Activated CD4-positive, alpha-beta T cell treated with anti-CD3 and anti-CD28 coated beads for 36 hours (primary cell): ENCODE measurements at regions not wholly inside any gene's neighbourhood (a gene's known extent, or its start where the extent isn't known, plus 50 kb on each side); places are given as distances from the start of the nearest gene placed in this dataset.
"Not testable (repeated sequence)": the region's sequence is repeated elsewhere in the genome, so short reads cannot be mapped to it uniquely, and the experiment has no call there.

Experiments
- ATAC-seq: fragments of 200-7000 bp; cut with Tn5 transposase; one replicate; pipeline ENCODE4 v1.10.0; 2021; ENCODE audit warnings: mild to moderate bottlenecking, moderate library complexity
- CTCF ChIA-PET: fragments of 350-600 bp; sonication (Branson Sonifier 250); formaldehyde crosslinking; loops from one replicate; lab custom pipeline; 2021; ENCODE audit warnings: antibody characterized with exemption; lab: Charles Lee
- POLR2A ChIA-PET: fragments of 350-600 bp; sonication (Branson Sonifier 250); formaldehyde crosslinking; loops from one replicate; lab custom pipeline; 2021; ENCODE audit warnings: antibody characterized with exemption, inconsistent platforms; lab: Charles Lee
- DNase-seq: peaks from one replicate; pipeline ENCODE4 v3.0.0-alpha.2; 2020
- H3K27ac Mint-ChIP-seq: one replicate; pipeline ENCODE4 v1.8.0; 2021; ENCODE audit warnings: mixed read lengths
- H3K27me3 Mint-ChIP-seq: one replicate; pipeline ENCODE4 v1.8.0; 2021; ENCODE audit warnings: mixed read lengths
- H3K36me3 Mint-ChIP-seq: one replicate; pipeline ENCODE4 v1.8.0; 2021; ENCODE audit warnings: low read depth, mixed read lengths
- H3K4me1 Mint-ChIP-seq: one replicate; pipeline ENCODE4 v1.8.0; 2021; ENCODE audit warnings: mixed read lengths
- H3K4me3 Mint-ChIP-seq: one replicate; pipeline ENCODE4 v1.8.0; 2021; ENCODE audit warnings: mild to moderate bottlenecking, moderate library complexity, mixed read lengths
- H3K9me3 Mint-ChIP-seq: one replicate; pipeline ENCODE4 v1.8.0; 2021; ENCODE audit warnings: low read depth, mixed read lengths
- intact Hi-C, 2 experiments: fragments of 100-400 bp; cut with DNase I in 1 of 2; cut with micrococcal nuclease in 1 of 2; formaldehyde crosslinking; loops; one replicate each; pipeline versions ENCODE4 v1.14.2 to v1.15.1; 2022 to 2024; cut with DNase I, micrococcal nuclease

- POLR2A ChIA-PET = interaction anchor here (0.6 to 0.7 kb wide), 2 partner anchors 22 to 59 kb away, joined by 3 to 4 read pairs; no protein-coding TSS in a partner anchor
These were observed 79.3 kb upstream of the SORL1 start for GRCh38 chr11:121372671-121373429.

DNA sequence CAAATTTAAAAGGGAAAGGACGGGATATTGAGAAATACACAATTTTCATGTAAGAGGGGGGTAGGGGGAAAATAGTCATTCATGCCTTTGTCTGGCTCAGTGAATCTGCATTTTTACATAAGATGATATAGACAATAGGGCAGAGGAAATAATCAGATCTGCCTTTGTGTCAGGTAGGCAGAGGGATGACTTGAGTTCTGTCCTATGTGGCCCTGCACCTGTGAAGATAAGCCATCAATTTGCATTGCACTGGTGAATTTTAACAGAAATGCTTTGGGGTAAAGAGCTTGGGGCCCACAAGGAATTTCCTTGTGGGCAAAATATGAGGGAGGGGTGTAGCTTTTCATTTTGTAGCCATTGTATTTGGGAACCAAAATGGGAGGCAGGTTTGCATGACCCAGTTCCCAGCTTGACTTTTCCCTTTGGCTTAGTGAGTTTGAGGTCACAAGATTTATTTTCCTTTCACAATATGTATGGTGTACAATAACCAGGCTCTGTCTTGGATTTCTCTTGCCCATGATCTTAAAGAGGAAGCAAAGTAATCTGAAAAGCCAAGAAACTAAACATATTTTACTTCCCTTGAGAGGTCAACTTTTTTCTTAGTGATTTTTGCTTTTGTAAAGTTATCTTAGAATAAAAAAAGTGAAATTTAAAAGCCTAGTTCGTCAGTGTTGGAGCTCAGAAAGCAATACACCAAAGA is 77.7 kb upstream of the SORL1 start:
- POLR2A ChIA-PET = no interaction called here

More at GRCh38 chr11:121372671-121373429, 79.3 kb upstream of the SORL1 start:
- peak; percentile 63 for ATAC-seq
- intact Hi-C loops = no loop called here
- H3K27ac Mint-ChIP-seq = no peak overlapping the region
- CTCF ChIA-PET = interaction anchor here (0.7 to 0.8 kb wide), 2 partner anchors 21 to 36 kb away, joined by 3 read pairs; no protein-coding TSS in a partner anchor
- no peak overlapping the region for H3K4me3 Mint-ChIP-seq
- no peak for DNase-seq
- H3K27me3 Mint-ChIP-seq = no peaks in the 10 kb centered on the region
- no peaks in the 10 kb centered on the region for H3K36me3 Mint-ChIP-seq
- peaks cover 1% of the 10 kb centered on the region for H3K9me3 Mint-ChIP-seq
- peaks cover 67% of the 10 kb centered on the region for H3K4me1 Mint-ChIP-seq

DNA sequence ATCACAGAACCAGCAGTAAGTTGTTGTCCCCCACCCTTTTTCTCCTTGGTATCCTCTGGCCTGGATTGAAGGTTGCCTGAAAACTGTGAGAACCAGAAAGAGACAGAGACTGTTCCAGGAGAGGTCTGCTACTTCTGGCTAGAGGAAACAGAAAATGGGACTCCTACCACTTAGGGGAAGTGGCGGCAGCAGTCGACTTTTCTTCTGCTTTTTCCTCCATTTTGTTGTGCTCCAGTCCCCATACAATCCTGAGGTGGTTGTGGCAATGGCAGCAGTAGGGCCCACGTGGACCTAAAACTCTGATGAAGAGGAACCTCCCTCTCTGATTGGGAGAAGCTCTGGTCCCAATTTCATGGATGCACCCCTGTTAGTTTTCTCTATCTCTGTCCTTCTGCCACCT is 76.0 kb upstream of the SORL1 start:
- ATAC-seq (no peak), DNase-seq (no peak)
- Mint-ChIP-seq H3K27ac (no peak overlapping the region), H3K4me1 (peaks cover 66% of the 10 kb centered on the region), H3K27me3 (no peaks in the 10 kb centered on the region), H3K4me3 (no peak overlapping the region), H3K36me3 (no peaks in the 10 kb centered on the region), H3K9me3 (no peaks in the 10 kb centered on the region)
- ChIA-PET CTCF (no interaction called here), POLR2A (no interaction called here)
- intact Hi-C loops = loop anchor here in 1 of 2 experiments (5.0 kb wide), 1 partner anchor 44 kb away; no protein-coding TSS in a partner anchor

More for the DNA sequence above, 77.7 kb upstream of the SORL1 start:
- no peak overlapping the region for H3K27ac Mint-ChIP-seq
- no peak for DNase-seq
- no peak for ATAC-seq
- CTCF ChIA-PET = interaction anchor here (0.6 to 1.1 kb wide), 3 partner anchors 24 to 75 kb away, joined by 3 to 4 read pairs (median 3); no protein-coding TSS in a partner anchor
- H3K4me3 Mint-ChIP-seq = no peak overlapping the region
- H3K36me3 Mint-ChIP-seq = no peaks in the 10 kb centered on the region
- H3K4me1 Mint-ChIP-seq = peaks cover 68% of the 10 kb centered on the region
- H3K9me3 Mint-ChIP-seq = peaks cover 1% of the 10 kb centered on the region
- intact Hi-C loops = no loop called here
- no peaks in the 10 kb centered on the region for H3K27me3 Mint-ChIP-seq

DNA sequence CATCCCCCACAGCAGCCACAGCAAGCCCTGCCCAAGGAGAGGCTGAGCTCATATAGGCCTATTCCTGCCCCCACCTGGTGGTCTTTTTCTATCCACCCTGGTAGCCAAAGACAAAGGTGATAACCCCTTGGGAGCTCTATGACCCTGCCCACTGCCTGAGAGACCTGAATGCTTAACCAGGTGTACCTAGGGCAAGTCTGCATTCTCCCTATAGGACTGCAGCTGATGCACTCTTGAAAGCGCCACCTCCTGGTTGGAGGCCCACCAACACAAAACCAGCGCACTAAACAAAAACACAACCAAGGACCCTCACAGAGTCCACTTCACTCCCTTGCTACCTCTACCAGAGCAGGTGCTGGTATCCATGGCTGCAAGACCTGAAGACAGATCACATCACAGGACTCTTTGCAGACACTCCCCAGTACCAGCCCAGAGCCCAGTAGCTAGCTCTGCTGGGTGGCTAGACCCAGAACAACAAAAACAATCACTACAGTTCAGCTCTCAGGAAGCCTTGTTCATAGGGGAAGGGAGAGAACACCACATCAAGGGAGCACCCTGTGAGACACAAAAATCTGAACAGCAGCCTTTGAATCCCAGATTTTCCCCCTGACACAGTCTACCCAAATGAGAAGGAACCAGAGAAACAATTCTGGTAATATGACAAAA is 72.8 kb upstream of the SORL1 start:
- DNase-seq = peak; percentile 39
- not testable (repeated sequence) for H3K4me3 Mint-ChIP-seq, H3K27me3 Mint-ChIP-seq, H3K36me3 Mint-ChIP-seq, ATAC-seq, H3K9me3 Mint-ChIP-seq
- Mint-ChIP-seq H3K27ac (peak overlapping the region; percentile 11), H3K4me1 (peaks cover 42% of the 10 kb centered on the region)
- ChIA-PET POLR2A (interaction anchor here (0.6 kb wide), 1 partner anchor 160 kb away, joined by 3 read pairs; no protein-coding TSS in a partner anchor), CTCF (interaction anchor here (0.8 to 1.6 kb wide), 5 partner anchors 9 to 50 kb away, joined by 3 to 6 read pairs (median 3); no protein-coding TSS in a partner anchor)
- intact Hi-C loops = loop anchor here in 1 of 2 experiments (5.0 kb wide), 1 partner anchor 47 kb away; no protein-coding TSS in a partner anchor

GRCh38 chr11:121383716-121384115 is 68.4 kb upstream of the SORL1 start:
- DNase-seq = no peak
- intact Hi-C loops = no loop called here
- H3K9me3 Mint-ChIP-seq = no peaks in the 10 kb centered on the region
- peaks cover 16% of the 10 kb centered on the region for H3K4me1 Mint-ChIP-seq
- CTCF ChIA-PET = interaction anchor here (0.9 to 2.7 kb wide), 3 partner anchors 12 to 81 kb away, joined by 3 to 11 read pairs (median 4); no protein-coding TSS in a partner anchor
- no peaks in the 10 kb centered on the region for H3K27me3 Mint-ChIP-seq
- no peaks in the 10 kb centered on the region for H3K36me3 Mint-ChIP-seq
- ATAC-seq = no peak
- H3K4me3 Mint-ChIP-seq = no peak overlapping the region
- H3K27ac Mint-ChIP-seq = no peak overlapping the region
- POLR2A ChIA-PET = interaction anchor here (0.6 kb wide), 1 partner anchor 57 kb away, joined by 3 read pairs; no protein-coding TSS in a partner anchor

- ChIA-PET CTCF (interaction anchor here (0.6 to 1.1 kb wide), 3 partner anchors 66 to 462 kb away, joined by 3 read pairs; no protein-coding TSS in a partner anchor), POLR2A (no interaction called here)
- no peak for ATAC-seq
- H3K36me3 Mint-ChIP-seq = no peaks in the 10 kb centered on the region
- intact Hi-C loops = no loop called here
- H3K9me3 Mint-ChIP-seq = no peaks in the 10 kb centered on the region
- H3K27ac Mint-ChIP-seq = no peak overlapping the region
- H3K4me3 Mint-ChIP-seq = no peak overlapping the region
- no peak for DNase-seq
- H3K27me3 Mint-ChIP-seq = no peaks in the 10 kb centered on the region
- no peaks in the 10 kb centered on the region for H3K4me1 Mint-ChIP-seq
These were observed 66.4 kb upstream of the SORL1 start for GRCh38 chr11:121385688-121386087.
